ENCODE measurements at regions not wholly inside any gene's neighbourhood (a gene's known extent, or its start where the extent isn't known, plus 50 kb on each side); places are given as distances from the start of the nearest gene placed in this dataset.

DNA sequence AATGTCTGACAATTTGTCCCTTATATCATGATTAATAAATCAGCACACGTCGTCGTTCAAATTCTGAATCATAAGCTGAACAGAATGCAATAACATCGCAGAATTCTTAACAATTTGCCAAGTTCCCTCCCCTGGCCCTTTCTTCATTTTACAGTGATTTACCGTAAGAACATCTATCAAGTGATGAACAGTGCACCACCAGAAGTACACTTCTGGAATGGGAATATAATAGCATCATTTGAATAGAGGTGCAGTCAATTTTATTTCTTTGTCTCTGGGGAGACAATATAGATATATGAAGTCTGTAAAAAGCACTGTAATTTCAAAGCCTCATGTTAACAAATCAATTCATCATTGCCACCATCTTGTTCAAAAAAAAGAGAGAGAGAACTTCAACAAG, 145.1 kb upstream of the SMLR1 start:
- peaks cover 7% of the 10 kb centered on the region for H3K9me3 ChIP-seq
- ATAC-seq, result no peak
- no peak overlapping the region for H3K4me3 ChIP-seq
- no peak for DNase-seq
- no peaks in the 10 kb centered on the region for H3K36me3 ChIP-seq
- H3K27me3 ChIP-seq (ENCODE audit: low read depth), result no peaks in the 10 kb centered on the region
- intact Hi-C loops (cut with DNase I), result no loop called here
- peaks cover 7% of the 10 kb centered on the region for H3K4me1 ChIP-seq
- no peak for TF ChIP-seq CTCF (IDR thresholded peaks at IDR 0.05)
- H3K27ac ChIP-seq, result no peak overlapping the region

GRCh38 chr6:130683761-130684517, 143.3 kb upstream of the SMLR1 start:
- intact Hi-C loops (cut with DNase I), result no loop called here
- DNase-seq, result no peak
- TF ChIP-seq CTCF (IDR thresholded peaks at IDR 0.05), result no peak
- Histone ChIP-seq H3K36me3 (no peaks in the 10 kb centered on the region), H3K9me3 (no peaks in the 10 kb centered on the region), H3K4me1 (peaks cover 7% of the 10 kb centered on the region), H3K4me3 (no peak overlapping the region), H3K27me3 (ENCODE audit: low read depth) (no peaks in the 10 kb centered on the region), H3K27ac (no peak overlapping the region)
- ATAC-seq, result no peak

DNA sequence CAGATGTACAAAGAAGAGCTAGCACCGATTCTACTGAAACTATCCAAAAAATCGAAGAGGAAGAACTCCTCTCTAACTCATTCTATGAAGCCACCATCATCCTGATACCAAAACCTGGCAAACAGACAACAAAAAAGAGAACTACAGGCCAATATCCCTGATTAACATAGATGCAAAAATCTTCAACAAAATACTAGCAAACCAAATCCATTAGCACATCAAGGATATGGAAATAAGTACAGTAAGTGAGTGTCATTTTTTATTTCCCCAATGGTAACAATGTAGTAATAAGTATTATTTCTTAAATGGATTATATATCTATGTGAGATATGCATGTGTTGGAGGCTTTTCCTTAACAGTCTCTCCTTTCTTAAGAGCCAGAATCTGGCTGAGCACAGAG, 134.5 kb upstream of the SMLR1 start:
- Histone ChIP-seq H3K36me3 (no peaks in the 10 kb centered on the region), H3K4me3 (no peak overlapping the region), H3K9me3 (no peaks in the 10 kb centered on the region), H3K27ac (no peak overlapping the region), H3K27me3 (ENCODE audit: low read depth) (no peaks in the 10 kb centered on the region), H3K4me1 (peaks cover 2% of the 10 kb centered on the region)
- DNase-seq (no peak), ATAC-seq (no peak)
- intact Hi-C loops (cut with DNase I), result loop anchor here (10.0 kb wide), 1 partner anchor 368 kb away; no protein-coding TSS in a partner anchor
- no peak for TF ChIP-seq CTCF (IDR thresholded peaks at IDR 0.05)

- Histone ChIP-seq H3K4me1 (peaks cover 3% of the 10 kb centered on the region), H3K27ac (no peak overlapping the region), H3K4me3 (no peak overlapping the region), H3K27me3 (ENCODE audit: low read depth) (no peaks in the 10 kb centered on the region), H3K36me3 (no peaks in the 10 kb centered on the region), H3K9me3 (no peaks in the 10 kb centered on the region)
- DNase-seq (no peak), ATAC-seq (no peak)
- no peak for TF ChIP-seq CTCF (IDR thresholded peaks at IDR 0.05)
- intact Hi-C loops (cut with DNase I), result loop anchor here (10.0 kb wide), 1 partner anchor 369 kb away; no protein-coding TSS in a partner anchor
Measured at GRCh38 chr6:130693944-130694343, 133.3 kb upstream of the SMLR1 start.

GRCh38 chr6:130694606-130695005, 132.6 kb upstream of the SMLR1 start:
- intact Hi-C loops (cut with DNase I), result loop anchor here (10.0 kb wide), 1 partner anchor 370 kb away; no protein-coding TSS in a partner anchor
- TF ChIP-seq CTCF (IDR thresholded peaks at IDR 0.05), result no peak
- ATAC-seq (no peak), DNase-seq (no peak)
- H3K9me3 ChIP-seq, result no peaks in the 10 kb centered on the region
- H3K4me1 ChIP-seq, result peaks cover 3% of the 10 kb centered on the region
- H3K4me3 ChIP-seq, result no peak overlapping the region
- no peak overlapping the region for H3K27ac ChIP-seq
- H3K27me3 ChIP-seq (ENCODE audit: low read depth), result no peaks in the 10 kb centered on the region
- H3K36me3 ChIP-seq, result no peaks in the 10 kb centered on the region
